Type B pancreatic cell (in vitro differentiated cells): ENCODE measurements at regions not wholly inside any gene's neighbourhood (a gene's known extent, or its start where the extent isn't known, plus 50 kb on each side); places are given as distances from the start of the nearest gene placed in this dataset.

ENCODE experiments used
- DNase-seq: peaks from one replicate; pipeline ENCODE4 v3.0.0; 2021; ENCODE audit warnings: mixed read lengths; ENCODE audit not compliant: unreplicated experiment; ENCODE audit errors: extremely low spot score
- H3K27ac Mint-ChIP-seq: 2 replicates; pipeline ENCODE4 v1.8.0; 2021; ENCODE audit warnings: mild to moderate bottlenecking, mixed read lengths
- H3K27me3 Mint-ChIP-seq: 2 replicates; pipeline ENCODE4 v1.8.0; 2021; ENCODE audit warnings: mixed read lengths
- H3K36me3 Mint-ChIP-seq: 2 replicates; pipeline ENCODE4 v1.8.0; 2021; ENCODE audit warnings: mixed read lengths
- H3K4me1 Mint-ChIP-seq: one replicate; pipeline ENCODE4 v1.8.0; 2021; ENCODE audit warnings: mixed read lengths; ENCODE audit not compliant: unreplicated experiment
- H3K4me3 Mint-ChIP-seq: 2 replicates; pipeline ENCODE4 v1.8.0; 2021; ENCODE audit warnings: mild to moderate bottlenecking, mixed read lengths
- H3K9me3 Mint-ChIP-seq: 2 replicates; pipeline ENCODE4 v1.8.0; 2021; ENCODE audit warnings: mixed read lengths
- TF ChIP-seq, protein P1 (sequence below): fragments of 200-600 bp; sonication (generic); conservative IDR thresholded peaks from 2 replicates; pipeline ENCODE4 v1.5.0; 2021; ENCODE audit warnings: antibody characterized with exemption, mild to moderate bottlenecking

DNA sequence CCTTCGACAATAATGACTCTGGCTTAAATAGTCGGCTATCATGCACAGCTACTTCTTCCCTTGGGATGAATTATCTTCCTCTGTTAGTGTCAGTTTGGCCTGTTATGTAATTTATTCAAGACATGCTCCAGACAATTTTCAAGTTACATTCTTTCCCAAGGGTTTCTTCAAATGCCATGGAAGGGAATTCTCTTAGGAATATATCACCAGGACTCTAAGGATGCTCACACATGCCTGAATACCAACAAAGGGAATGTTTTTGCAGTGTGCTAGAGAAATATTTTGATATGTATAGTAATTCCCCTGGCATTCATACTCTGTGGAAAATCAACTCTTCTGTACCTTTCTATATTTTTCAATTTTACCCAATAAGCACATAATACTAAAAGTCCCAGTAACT, 286.0 kb upstream of the KYNU start:
- Mint-ChIP-seq H3K9me3 (no peaks in the 10 kb centered on the region), H3K36me3 (no peaks in the 10 kb centered on the region), H3K27me3 (no peaks in the 10 kb centered on the region), H3K4me1 (no peaks in the 10 kb centered on the region), H3K4me3 (no peak overlapping the region), H3K27ac (no peak overlapping the region)
- TF ChIP-seq, protein P1, sequence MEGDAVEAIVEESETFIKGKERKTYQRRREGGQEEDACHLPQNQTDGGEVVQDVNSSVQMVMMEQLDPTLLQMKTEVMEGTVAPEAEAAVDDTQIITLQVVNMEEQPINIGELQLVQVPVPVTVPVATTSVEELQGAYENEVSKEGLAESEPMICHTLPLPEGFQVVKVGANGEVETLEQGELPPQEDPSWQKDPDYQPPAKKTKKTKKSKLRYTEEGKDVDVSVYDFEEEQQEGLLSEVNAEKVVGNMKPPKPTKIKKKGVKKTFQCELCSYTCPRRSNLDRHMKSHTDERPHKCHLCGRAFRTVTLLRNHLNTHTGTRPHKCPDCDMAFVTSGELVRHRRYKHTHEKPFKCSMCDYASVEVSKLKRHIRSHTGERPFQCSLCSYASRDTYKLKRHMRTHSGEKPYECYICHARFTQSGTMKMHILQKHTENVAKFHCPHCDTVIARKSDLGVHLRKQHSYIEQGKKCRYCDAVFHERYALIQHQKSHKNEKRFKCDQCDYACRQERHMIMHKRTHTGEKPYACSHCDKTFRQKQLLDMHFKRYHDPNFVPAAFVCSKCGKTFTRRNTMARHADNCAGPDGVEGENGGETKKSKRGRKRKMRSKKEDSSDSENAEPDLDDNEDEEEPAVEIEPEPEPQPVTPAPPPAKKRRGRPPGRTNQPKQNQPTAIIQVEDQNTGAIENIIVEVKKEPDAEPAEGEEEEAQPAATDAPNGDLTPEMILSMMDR: no peak
- DNase-seq: no peak

DNA sequence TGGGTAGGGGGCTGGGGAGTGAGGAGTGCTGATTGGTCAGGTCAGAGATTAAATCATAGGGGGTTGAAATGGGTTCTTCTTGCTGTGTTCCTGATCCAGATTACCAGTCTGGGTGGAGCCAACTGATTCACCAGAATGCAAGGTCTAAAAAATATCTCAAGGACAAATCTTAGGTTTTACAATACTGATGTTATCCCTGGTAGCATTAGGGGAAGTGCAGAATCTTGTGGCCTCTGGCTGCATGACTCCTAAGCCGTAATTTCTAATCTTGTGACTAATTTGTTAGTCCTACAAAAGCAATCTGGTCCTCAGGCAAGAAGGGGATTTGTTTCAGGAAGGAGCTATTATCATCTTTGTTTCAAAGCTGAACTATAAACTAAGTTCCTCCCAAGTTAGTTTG, 289.2 kb upstream of the KYNU start:
- no peak overlapping the region for H3K27ac Mint-ChIP-seq
- H3K27me3 Mint-ChIP-seq: no peaks in the 10 kb centered on the region
- no peak for DNase-seq
- no peaks in the 10 kb centered on the region for H3K9me3 Mint-ChIP-seq
- no peaks in the 10 kb centered on the region for H3K36me3 Mint-ChIP-seq
- TF ChIP-seq, protein P1: no peak
- H3K4me1 Mint-ChIP-seq: no peaks in the 10 kb centered on the region
- H3K4me3 Mint-ChIP-seq: no peak overlapping the region

DNA sequence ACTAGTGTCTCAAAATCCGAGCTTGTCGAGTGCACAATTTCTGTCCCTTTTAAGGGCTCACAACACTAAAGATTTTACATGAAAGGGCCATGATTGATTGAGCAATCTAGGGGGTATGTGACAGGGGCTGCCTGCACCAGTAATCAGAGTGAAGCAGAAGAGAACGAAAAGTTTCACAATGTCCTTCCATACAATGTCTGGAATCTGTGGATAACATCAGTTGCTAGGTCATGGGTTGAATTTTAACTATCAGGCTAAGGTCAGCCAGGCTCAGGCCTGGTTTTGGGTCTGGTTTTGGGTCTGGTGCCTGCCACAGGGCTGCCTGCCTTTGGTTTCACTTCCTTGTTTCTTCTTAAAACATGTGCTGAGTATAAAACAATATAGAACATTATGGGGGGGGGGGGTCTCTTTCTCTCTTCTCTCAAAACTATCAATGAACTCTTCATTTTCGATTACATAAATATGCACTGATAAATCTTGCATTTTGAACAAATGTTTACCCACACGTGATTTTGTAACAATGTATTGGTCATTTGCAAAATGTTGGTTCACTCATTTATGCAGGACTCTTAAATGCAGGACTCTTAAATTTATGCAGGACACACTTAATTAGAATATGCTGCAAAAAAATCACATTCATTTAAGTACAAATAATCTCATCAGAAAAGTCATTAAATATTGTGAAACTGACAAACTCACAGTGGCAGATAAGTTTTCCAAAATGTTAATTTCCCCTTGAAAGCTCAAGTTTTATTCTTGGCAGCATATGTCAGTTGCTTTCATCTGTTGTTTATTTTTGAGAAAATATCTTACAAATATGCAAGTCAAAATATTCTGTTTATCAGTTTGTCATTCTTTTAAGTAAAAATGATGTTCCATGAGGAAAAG, 290.5 kb upstream of the KYNU start:
- Mint-ChIP-seq H3K4me1 (no peaks in the 10 kb centered on the region), H3K27me3 (no peaks in the 10 kb centered on the region), H3K4me3 (no peak overlapping the region), H3K27ac (no peak overlapping the region), H3K36me3 (no peaks in the 10 kb centered on the region), H3K9me3 (no peaks in the 10 kb centered on the region)
- TF ChIP-seq, protein P1: no peak
- no peak for DNase-seq

DNA sequence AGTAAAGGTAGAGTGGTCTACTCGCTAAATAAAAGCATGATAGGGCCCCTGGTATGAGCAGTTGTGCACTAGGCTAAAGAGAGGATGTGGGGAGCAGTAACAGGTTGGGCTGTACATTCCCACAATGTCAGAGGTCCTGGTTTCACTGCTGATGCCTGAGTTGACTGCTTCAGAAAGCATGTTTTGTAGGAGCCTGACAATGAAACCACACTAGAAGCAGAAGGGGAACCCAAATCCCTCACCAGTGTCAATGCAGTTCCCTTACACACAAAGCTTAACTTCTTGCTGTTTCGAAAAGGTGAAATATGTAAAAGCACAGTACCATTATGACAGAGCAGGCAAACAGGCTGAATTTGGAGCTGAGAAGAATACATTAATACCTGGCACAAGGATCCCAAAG, 291.7 kb upstream of the KYNU start:
- TF ChIP-seq, protein P1: no peak
- no peak for DNase-seq
- Mint-ChIP-seq H3K9me3 (no peaks in the 10 kb centered on the region), H3K27ac (no peak overlapping the region), H3K36me3 (no peaks in the 10 kb centered on the region), H3K4me3 (no peak overlapping the region), H3K27me3 (no peaks in the 10 kb centered on the region), H3K4me1 (no peaks in the 10 kb centered on the region)

GRCh38 chr2:142582317-142582716, 295.1 kb upstream of the KYNU start:
- H3K36me3 Mint-ChIP-seq: no peaks in the 10 kb centered on the region
- DNase-seq: no peak
- no peaks in the 10 kb centered on the region for H3K9me3 Mint-ChIP-seq
- no peak overlapping the region for H3K4me3 Mint-ChIP-seq
- TF ChIP-seq, protein P1: no peak
- no peaks in the 10 kb centered on the region for H3K4me1 Mint-ChIP-seq
- no peak overlapping the region for H3K27ac Mint-ChIP-seq
- H3K27me3 Mint-ChIP-seq: no peaks in the 10 kb centered on the region
